Esophagus muscularis mucosa (tissue), 4 donors: ENCODE measurements at regions not wholly inside any gene's neighbourhood (a gene's known extent, or its start where the extent isn't known, plus 50 kb on each side); places are given as distances from the start of the nearest gene placed in this dataset.

Experiments used
- CTCF ChIP-seq, 3 experiments: fragments of 200-600 bp in 2 of 3; fragments of 450-650 bp in 1 of 3; sonication (generic) in 2 of 3; IDR thresholded peaks; one replicate each; pipeline ENCODE4 v1.5.1; 2017 to 2019; ENCODE audit warnings: antibody characterized with exemption in 3 of 3, mild to moderate bottlenecking in 2 of 3, moderate library complexity in 1 of 3
- EP300 ChIP-seq: sonication (generic); formaldehyde crosslinking; IDR thresholded peaks from one replicate; pipeline ENCODE4 v1.6.1; 2017; ENCODE audit warnings: antibody characterized with exemption
- POLR2A ChIP-seq: fragments of 450-650 bp; IDR thresholded peaks from one replicate; pipeline ENCODE4 v1.6.1; 2017; ENCODE audit warnings: antibody characterized with exemption, moderate library complexity, mild to moderate bottlenecking, low read depth
- POLR2AphosphoS5 ChIP-seq, 2 donors: sonication (generic); formaldehyde crosslinking; IDR thresholded peaks; one replicate each; pipeline ENCODE4 v1.6.1; 2017; ENCODE audit warnings: antibody characterized with exemption in 2 of 2

- no peak for TF ChIP-seq CTCF (IDR thresholded peaks at IDR 0.05)
- TF ChIP-seq EP300, result no peak
- no peak for TF ChIP-seq POLR2AphosphoS5 (IDR thresholded peaks at IDR 0.05)
- TF ChIP-seq POLR2A, result no peak
Measured at GRCh38 chr5:63170486-63170885, 591.9 kb downstream of the LRRC70 start.
